ENCODE measurements at regions not wholly inside any gene's neighbourhood (a gene's known extent, or its start where the extent isn't known, plus 50 kb on each side); places are given as distances from the start of the nearest gene placed in this dataset.
"Not testable (repeated sequence)": the region's sequence is repeated elsewhere in the genome, so short reads cannot be mapped to it uniquely, and the experiment has no call there.

- no peak for DNase-seq
These were observed 129.5 kb downstream of the B3GNT2 start for GRCh38 chr2:62325398-62325797.

GRCh38 chr2:62321380-62322289 is 125.7 kb downstream of the B3GNT2 start:
- no peak for DNase-seq

GRCh38 chr2:62320657-62321357 is 124.9 kb downstream of the B3GNT2 start:
- DNase-seq, result no peak

DNA sequence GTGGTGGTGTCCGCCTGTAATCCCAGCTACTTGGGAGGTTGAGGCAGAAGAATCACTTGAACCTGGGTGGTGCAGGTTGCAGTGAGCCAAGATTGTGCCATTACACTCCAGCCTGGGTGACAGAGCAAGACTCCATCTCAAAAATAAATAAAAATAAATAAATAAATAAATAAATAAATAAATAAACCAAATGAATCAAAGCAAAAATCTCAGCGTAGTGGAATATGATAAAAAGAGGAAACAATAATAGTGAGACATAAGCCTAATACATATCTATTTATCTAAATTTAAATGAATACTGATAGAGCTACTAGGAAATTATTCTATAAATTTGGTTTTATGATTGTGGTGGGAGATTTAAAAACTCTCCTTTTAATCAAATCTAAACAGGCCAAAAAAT is 124.2 kb downstream of the B3GNT2 start:
- DNase-seq, result not testable (repeated sequence)

DNA sequence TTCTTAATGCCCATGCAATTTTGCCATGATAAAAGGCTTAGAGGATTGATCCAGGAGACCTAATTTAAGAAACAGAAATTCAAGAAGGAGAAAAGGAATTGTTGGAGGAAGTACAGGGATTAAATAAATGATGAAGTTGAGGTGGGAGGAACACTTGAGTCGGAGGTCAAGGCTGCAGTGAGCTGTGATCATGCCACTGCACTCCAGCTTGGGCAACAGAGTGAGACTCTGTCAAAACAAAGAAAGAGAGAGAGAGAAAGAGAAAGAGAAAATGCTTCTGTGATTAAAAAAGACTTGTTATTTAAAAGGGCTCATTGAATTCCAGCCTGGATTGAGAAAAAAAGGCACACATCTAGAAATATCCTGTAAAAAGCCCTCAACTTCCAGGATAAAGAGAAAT is 123.2 kb downstream of the B3GNT2 start:
- peak; percentile 54 for DNase-seq

GRCh38 chr2:62315476-62315875 is 119.6 kb downstream of the B3GNT2 start:
- DNase-seq, result no peak

DNA sequence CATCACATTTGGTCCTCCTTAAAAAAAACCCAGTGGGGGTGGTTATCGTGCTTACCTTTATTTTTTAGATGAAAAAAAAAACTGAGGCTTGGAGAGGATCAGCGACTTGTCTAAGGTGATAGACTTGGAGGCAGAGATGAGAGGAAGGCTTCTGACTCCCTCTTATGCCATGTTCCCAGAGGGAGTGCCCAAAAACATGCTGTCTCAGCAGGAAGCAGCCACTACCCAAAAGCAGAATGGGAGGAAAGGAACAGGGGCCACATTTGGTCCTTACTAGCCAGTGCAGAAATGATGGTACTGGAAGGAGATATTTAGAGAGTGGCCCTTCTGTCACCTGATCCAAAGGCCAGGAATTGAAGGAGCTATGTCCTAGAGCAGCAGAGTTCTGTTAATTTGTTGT is 118.4 kb downstream of the B3GNT2 start:
- DNase-seq, result no peak

GRCh38 chr2:62313449-62314227 is 117.7 kb downstream of the B3GNT2 start:
- DNase-seq, result no peak

DNA sequence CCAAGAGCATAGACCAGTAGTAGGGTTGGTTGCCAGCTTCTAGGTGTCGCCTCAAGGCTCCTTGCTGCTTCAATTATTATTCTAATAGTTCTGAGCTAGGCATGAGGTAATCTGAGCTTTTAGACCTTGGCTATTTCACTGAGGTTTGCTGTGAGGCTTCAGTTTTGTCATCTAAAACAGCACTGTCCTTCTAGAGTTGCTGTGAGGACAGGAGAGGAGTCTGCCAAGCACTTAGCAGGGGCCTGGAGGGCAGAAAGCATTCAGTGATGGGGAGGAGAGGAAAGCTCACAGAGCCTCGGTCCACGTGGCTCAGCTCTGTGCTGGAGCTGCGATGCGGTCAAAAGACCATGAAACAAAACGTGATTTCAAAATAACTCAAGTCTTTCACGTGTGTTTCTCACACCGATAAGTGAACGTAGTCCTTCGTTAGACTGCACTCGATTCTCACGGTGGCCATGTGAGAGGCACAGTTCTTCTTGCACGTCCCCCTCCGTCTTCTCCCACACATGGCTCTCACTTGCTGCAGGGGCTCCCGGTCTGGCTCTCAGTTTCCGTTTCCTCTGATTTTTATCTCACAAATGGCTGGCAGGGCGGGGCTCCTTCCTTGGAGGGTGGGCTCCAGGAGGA is 113.7 kb downstream of the B3GNT2 start:
- DNase-seq, result peak; percentile 35

DNA sequence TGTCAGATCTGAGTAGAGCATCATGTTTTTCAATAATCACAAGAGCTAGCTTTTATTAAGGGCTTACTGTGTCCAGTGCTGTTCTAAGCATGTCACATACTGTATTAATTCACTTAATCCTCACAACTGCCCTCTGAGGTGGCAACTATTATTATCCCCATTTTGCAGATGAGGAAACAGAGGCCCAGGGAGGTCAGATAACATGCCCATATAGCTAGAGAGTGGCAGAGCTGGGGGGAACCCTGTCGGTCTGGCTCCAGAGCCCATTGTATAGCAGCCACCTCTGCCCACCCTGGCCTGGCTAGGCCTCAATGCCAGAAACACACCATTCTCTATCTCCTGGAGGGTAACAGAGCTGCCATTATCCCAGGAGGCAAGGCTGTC is 113.2 kb downstream of the B3GNT2 start:
- DNase-seq, result no peak

- no peak for DNase-seq
These were observed 111.8 kb downstream of the B3GNT2 start for GRCh38 chr2:62307469-62308389.

DNA sequence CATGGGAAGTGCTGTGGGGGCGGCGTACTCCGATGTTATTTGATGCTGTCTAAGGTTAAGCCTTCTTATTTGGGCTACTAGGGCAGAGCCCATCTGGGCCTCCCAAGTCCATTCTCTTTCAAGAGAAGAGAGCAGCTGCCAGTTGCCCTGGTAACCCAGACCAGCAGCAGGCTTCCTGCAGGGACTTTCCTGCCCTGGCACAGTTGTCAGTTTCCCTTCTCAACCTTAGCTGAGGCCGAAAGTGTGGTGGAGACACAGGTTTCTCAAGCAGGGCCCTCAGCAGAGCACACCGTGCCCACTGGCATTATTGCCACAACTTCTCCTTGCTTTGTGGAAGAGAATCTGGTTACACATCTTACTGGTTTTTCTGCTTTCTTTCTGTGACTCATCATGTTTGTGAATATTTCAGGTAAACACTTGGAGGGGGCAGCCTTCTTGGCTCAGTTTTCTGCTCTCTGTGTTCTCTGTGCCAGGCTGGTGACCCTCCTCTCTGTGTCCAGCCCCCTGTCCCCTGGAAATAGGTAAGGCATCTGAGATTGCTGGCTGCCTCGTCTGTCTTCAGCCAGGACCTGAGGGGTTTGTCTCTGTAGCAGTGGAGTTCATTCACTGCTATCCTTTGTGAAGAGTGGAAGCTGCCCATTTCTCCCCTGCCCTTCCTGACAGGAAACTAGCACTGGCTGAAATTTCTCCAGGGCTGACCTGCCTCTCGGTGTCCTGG is 111.0 kb downstream of the B3GNT2 start:
- DNase-seq, result peak; percentile 28

DNA sequence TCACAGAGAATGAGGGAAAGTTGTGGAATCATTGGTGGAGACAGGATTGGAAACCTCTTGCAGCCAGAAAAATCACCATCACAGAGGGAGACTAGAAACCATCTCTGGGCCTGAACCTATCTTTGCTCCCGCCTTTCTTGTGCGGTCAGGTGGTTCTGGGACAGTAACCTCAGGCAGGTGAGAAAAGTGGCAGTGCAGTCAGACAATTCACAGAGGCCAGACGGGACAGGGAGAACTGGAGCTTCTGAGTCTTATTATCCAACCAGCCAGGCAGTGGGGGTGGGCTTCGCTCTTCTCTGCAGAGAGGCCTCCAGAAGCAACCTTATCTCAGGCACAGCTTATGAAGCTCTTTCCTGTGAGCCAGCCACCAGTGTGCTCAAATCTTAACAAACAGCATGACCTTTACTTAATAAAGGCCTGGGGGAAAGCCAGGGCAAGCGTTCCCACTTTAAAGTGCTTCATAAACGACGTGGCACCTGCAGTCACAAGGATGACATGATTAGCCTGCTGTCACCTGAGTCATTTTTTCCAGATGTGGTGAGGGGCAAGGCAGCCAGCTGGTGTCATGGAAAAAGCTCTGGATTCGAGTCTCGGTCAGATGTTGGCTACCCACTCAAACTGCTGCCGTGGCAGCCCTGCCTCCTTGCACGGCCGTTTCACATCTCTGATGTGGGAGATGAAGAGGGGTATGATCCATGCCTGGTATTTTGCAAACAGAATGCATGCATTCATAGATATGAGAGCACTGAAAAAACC is 109.7 kb downstream of the B3GNT2 start:
- DNase-seq, result no peak

GRCh38 chr2:62304429-62305417 is 108.8 kb downstream of the B3GNT2 start:
- peak; percentile 91 for DNase-seq

DNA sequence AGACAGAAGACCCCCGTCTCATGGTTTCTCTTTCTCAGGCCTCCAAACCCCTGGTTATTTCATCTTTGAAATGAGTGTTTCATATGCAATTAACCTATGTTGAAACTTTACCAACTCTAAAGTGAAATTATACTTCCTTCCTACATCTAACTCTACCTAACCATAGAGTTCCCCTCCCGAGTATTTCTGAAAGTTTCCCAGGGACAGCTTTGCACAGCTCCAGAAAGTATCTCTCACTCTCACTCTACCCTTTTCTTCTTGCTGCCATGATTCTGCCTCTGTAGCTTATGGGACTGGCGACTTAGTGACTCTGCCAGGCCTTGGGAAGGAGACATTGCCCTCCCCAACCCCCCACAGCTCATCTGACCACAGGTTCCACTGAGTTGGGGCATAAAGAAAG is 107.9 kb downstream of the B3GNT2 start:
- DNase-seq, result peak; percentile 75

DNA sequence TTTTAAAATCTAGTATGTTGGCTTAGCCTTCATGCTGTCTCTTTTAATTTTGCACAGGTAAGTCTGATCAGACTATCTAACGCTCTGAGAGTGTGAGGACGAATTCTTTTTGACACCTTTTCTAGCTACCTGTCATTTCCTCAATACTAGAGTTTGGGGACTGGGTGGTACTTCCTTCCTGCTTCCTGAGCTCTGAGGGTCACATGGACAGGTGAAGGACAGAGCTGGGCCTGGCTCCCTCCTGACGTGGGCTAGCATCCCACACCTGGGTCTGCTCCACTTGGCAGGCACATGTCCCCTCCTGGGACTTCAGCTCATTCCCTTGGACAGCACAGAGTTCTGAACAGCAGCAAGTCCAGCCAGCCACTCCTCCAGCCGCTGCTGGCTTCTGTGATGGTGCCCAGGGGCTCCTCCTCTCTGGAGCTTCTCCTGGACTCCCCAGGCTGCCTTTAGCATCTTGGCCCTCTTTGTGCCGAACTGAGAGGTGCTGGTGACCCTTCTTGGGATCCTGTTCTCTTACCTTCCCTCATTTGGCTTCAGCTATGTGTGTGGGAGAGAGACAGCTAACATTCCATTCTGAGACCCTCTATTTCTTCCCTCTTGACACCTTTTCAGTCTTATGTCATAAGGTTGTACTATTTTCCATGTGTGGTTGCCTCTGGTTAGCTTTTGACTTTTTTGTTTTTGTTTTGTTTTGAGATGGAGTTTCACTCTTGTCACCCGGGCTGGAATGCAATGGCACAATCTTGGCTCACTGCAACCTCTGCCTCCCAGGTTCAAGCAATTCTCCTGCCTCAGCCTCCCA is 106.9 kb downstream of the B3GNT2 start:
- DNase-seq, result peak; percentile 36

GRCh38 chr2:62300925-62301324 is 105.0 kb downstream of the B3GNT2 start:
- DNase-seq, result peak; percentile 52

DNA sequence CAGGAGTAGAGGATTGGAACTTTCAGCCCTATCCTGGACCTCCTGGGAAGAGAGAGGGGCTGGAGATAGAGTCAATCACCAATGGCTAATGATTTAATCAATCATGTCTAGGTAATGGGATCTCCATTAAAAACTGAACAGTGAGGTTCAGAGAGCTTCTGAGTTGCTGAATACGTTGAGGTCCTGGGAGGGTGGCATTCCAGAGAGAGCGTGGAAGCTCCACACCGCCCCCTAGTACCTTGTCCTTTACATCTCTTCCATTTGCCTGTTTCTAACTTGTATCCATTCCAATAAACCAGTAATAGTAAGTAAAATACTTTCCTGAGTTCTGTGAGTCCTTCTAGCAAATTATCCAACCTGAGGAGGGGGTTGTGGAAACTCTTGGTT is 101.7 kb downstream of the B3GNT2 start:
- DNase-seq, result no peak
